PFSK-1 (cell line): ENCODE measurements at regions not wholly inside any gene's neighbourhood (a gene's known extent, or its start where the extent isn't known, plus 50 kb on each side); places are given as distances from the start of the nearest gene placed in this dataset.

ENCODE experiments used
- FOXP2 ChIP-seq: optimal IDR thresholded peaks from 2 replicates; pipeline ENCODE3; 2011; ENCODE audit warnings: borderline replicate concordance, control low read depth, inconsistent platforms; ENCODE audit not compliant: insufficient read depth; ENCODE audit errors: extremely low read length, extremely low read depth
- POLR2AphosphoS5 ChIP-seq: IDR thresholded peaks from 2 replicates; pipeline ENCODE4 v1.6.1; 2012; ENCODE audit warnings: low read depth, mild to moderate bottlenecking, control low read depth, low read length, moderate library complexity
- SIN3A ChIP-seq: IDR thresholded peaks from 2 replicates; pipeline ENCODE4 v1.6.1; 2012; ENCODE audit warnings: mild to moderate bottlenecking, low read length, moderate library complexity, borderline replicate concordance; ENCODE audit not compliant: insufficient read depth
- TAF1 ChIP-seq: IDR thresholded peaks from 2 replicates; pipeline ENCODE4 v1.6.1; 2012; ENCODE audit warnings: low read length, control low read depth, borderline replicate concordance; ENCODE audit not compliant: insufficient read depth
- TF ChIP-seq, protein P1 (sequence below), 2 experiments: IDR thresholded peaks; 2 replicates each; pipeline versions ENCODE4 v1.6.1 to v1.8.0; 2011 to 2012; ENCODE audit warnings: low read depth in 2 of 2, low read length in 2 of 2, control low read depth in 1 of 2, inconsistent platforms in 1 of 2, mild to moderate bottlenecking in 1 of 2, moderate library complexity in 1 of 2; ENCODE audit not compliant: insufficient read depth in 1 of 2

DNA sequence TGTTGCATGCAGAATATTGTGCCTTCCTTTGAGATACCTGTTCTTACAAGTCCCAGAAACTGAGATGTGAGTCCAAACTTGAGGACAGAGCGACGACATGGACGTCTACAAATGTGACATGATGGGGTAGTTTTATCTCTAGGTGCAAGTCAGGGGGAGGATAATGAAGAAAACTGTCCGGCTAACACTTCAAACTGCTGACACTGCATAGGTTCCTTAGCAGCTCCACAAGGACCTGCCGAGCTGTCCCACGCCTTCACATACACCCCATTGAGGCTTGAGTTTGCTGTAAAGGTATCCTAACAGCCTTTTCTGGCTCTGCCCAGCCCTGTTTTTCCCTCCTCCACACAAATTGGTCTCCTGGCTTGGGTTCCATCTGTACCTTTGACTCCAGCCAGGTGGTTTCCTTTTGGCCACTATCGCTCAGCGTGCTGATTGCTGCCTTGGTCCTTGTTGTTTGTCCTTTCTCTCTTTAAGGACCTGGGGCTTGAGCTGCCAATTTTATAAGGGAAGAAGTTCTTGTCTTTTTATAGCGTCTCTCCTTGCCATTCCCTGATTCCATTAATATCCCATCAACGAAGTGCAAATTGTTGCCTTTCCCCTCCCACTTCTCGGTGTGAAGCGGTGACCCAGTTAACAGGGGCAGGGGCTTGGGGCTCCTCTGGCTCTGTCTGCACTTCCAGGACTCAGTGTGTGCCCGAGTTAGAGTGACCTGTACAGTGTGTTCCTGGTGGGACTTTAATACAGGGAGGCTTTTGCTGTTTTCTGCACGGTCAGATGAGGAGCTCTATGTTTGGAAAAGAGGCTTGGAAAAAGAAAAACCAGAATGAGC is 100.3 kb downstream of the PCSK1 start:
- no peak for TF ChIP-seq SIN3A
- TF ChIP-seq, protein P1, sequence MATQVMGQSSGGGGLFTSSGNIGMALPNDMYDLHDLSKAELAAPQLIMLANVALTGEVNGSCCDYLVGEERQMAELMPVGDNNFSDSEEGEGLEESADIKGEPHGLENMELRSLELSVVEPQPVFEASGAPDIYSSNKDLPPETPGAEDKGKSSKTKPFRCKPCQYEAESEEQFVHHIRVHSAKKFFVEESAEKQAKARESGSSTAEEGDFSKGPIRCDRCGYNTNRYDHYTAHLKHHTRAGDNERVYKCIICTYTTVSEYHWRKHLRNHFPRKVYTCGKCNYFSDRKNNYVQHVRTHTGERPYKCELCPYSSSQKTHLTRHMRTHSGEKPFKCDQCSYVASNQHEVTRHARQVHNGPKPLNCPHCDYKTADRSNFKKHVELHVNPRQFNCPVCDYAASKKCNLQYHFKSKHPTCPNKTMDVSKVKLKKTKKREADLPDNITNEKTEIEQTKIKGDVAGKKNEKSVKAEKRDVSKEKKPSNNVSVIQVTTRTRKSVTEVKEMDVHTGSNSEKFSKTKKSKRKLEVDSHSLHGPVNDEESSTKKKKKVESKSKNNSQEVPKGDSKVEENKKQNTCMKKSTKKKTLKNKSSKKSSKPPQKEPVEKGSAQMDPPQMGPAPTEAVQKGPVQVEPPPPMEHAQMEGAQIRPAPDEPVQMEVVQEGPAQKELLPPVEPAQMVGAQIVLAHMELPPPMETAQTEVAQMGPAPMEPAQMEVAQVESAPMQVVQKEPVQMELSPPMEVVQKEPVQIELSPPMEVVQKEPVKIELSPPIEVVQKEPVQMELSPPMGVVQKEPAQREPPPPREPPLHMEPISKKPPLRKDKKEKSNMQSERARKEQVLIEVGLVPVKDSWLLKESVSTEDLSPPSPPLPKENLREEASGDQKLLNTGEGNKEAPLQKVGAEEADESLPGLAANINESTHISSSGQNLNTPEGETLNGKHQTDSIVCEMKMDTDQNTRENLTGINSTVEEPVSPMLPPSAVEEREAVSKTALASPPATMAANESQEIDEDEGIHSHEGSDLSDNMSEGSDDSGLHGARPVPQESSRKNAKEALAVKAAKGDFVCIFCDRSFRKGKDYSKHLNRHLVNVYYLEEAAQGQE (IDR thresholded peaks at IDR 0.05; ENCODE audit: insufficient read depth in 1 of 2, low read depth in 2 of 2, low read length in 2 of 2): no peak
- TF ChIP-seq TAF1: no peak
- TF ChIP-seq POLR2AphosphoS5: no peak
- no peak for TF ChIP-seq FOXP2

DNA sequence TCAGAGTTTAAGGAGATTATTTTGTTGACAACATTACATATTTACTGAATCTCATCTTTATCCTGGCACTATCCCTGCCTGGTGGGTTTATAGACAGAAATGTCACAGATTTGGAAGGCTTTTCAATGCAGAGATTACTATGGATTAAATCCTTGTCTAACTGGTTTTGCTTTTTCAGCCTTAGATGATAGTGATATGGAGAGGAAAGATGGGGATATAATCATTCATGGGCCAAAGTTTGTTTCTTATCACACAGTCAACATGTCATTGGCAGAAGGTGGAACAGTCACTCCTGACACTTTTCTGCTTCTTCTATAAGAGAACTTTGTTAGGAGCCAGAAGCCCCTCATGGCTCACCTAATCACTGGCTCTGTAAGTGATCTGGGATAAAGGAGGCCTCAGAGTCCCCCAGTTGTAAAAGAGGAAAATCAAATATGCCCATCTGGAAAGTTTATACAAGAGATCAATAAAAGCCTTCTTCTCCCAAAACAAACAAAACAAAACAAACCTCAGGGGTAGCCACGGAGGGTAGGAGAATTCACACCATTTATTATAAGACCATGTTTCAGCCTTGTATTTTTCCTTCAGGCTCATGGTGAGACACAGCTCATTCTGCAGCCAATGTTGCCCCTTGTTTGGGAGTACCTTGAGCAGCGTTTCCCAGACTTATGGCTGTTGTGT is 101.2 kb downstream of the PCSK1 start:
- TF ChIP-seq TAF1 (no peak), FOXP2 (no peak), SIN3A (no peak), POLR2AphosphoS5 (no peak)
- TF ChIP-seq, protein P1 (IDR thresholded peaks at IDR 0.05; ENCODE audit: insufficient read depth in 1 of 2, low read depth in 2 of 2, low read length in 2 of 2): no peak

DNA sequence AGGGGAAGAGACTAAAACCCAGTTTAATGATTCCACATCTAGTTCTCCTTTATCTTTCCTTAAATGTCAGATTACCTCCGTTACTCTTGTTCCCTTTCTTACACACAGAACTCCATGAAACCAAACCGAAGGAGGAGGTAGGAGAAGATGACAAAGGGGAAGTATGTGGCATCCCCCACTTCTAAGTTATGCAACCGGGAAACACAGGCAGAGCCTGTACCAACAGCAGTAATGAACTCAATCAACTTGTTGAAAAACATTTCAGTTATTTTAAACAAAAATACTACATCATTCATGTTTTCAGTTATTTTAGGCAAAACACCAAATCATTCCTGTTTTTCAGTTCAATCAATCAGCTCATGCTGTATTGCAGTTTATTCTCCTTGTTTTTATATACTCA is 101.8 kb downstream of the PCSK1 start:
- no peak for TF ChIP-seq FOXP2
- TF ChIP-seq, protein P1 (IDR thresholded peaks at IDR 0.05; ENCODE audit: insufficient read depth in 1 of 2, low read depth in 2 of 2, low read length in 2 of 2): no peak
- no peak for TF ChIP-seq TAF1
- TF ChIP-seq SIN3A: no peak
- TF ChIP-seq POLR2AphosphoS5: no peak

DNA sequence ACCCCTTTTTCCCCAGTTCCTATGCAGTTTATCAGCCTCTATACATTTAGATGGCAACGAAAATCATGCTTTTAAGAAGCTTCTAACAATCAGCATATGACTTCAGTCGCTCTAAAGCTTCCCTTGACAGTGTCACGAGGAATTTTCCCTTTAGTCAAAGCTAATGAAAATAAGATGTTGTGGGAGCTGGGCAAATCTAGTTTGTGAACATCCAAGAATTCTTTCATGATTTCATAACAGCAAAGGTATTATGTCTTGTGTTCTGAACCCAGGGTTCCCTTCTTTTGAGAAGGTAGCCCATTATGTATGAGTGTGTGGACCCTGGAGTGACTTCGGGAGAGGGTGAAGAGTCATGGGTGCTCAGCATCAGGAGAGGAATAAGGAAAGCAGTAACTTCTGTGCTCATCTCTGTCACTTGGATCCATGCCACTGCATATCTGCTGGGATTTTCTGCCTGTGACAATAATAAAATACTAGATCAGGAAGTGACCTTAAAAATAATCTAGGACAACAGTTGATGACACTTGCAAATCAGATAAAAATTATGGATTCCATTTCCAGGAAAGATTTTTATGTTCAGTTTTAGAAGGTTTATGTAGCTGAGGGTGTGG is 102.4 kb downstream of the PCSK1 start:
- TF ChIP-seq, protein P1 (IDR thresholded peaks at IDR 0.05; ENCODE audit: insufficient read depth in 1 of 2, low read depth in 2 of 2, low read length in 2 of 2): no peak
- TF ChIP-seq POLR2AphosphoS5 (no peak), FOXP2 (no peak), TAF1 (no peak)
